B cell (primary cell): ENCODE measurements at regions not wholly inside any gene's neighbourhood (a gene's known extent, or its start where the extent isn't known, plus 50 kb on each side); places are given as distances from the start of the nearest gene placed in this dataset.

Source experiments
- CTCF ChIP-seq: fragments of 200-600 bp; IDR thresholded peaks from one replicate; pipeline ENCODE4 v1.8.0; 2022; ENCODE audit warnings: antibody characterized with exemption, mild to moderate bottlenecking
- EZH2 ChIP-seq: IDR thresholded peaks from 2 replicates; pipeline ENCODE4 v1.6.1; 2012; ENCODE audit warnings: borderline replicate concordance, low read depth, mild to moderate bottlenecking, moderate library complexity, low read length; ENCODE audit not compliant: insufficient read depth, poor library complexity, severe bottlenecking

DNA sequence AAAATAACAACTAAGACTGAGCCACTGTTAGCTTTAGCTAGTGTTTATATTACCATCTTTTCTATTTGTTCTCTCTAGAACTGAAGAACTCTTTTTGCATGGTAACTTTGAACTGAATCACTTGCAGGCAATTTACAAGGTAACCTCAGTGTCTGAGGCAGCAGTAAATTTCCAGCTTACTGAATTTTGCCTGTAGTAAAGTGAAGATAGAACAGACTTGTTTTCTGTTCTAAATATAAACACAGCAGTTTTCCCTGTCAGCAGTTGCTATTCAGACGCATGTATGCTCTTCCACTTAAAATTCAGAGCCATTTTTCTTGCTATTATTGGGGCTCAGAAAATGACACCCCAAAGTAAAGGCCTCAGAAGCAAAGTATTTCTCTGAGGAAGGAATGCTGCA lies 974.0 kb upstream of the GJE1 start:
- no peak for TF ChIP-seq EZH2
- TF ChIP-seq CTCF: no peak
